ENCODE measurements at regions not wholly inside any gene's neighbourhood (a gene's known extent, or its start where the extent isn't known, plus 50 kb on each side); places are given as distances from the start of the nearest gene placed in this dataset.

GRCh38 chr1:38253314-38253713, 206.7 kb upstream of the POU3F1 start:
- in situ Hi-C loops (cut with MboI) (no loop called here), intact Hi-C loops (cut with micrococcal nuclease) (no loop called here)
- no peaks in the 10 kb centered on the region for H3K9me1 ChIP-seq (ENCODE audit: control insufficient read depth, insufficient read depth, low read length)
- peaks cover 1% of the 10 kb centered on the region for H4K20me1 ChIP-seq (replicated peaks; ENCODE audit: control insufficient read depth, insufficient read depth, low read length)
- CTCF ChIA-PET (ENCODE audit: low intra/inter-chr PET ratio), result no interaction called here
- POLR2A ChIA-PET, result interaction anchor here (0.8 kb wide), 1 partner anchor 8 kb away, joined by 4 read pairs; no protein-coding TSS in a partner anchor
- H3K4me3 ChIP-seq, result no peak overlapping the region
- no peak for DNase-seq (ENCODE audit: extremely low read depth in 1 of 4, low spot score in 3 of 4)
- BruUV-seq (replicated peaks), result no TSS peak
- no peaks in the 10 kb centered on the region for H3K9me3 ChIP-seq (replicated peaks; ENCODE audit: control insufficient read depth, insufficient read depth, low read depth, low read length)
- H2AFZ ChIP-seq (ENCODE audit: low read depth, low read length), result no peak overlapping the region
- peaks cover 19 to 53% of the 10 kb centered on the region in 2 experiments for H3K27me3 ChIP-seq (ENCODE audit: control insufficient read depth in 2 of 2, insufficient read depth in 2 of 2, low read length in 2 of 2)
- ATAC-seq, result no peak
- H3K79me2 ChIP-seq (ENCODE audit: control insufficient read depth, insufficient read depth, low read length), result no peaks in the 10 kb centered on the region
- no peak for FAIRE-seq
- no peak overlapping the region for H3K27ac ChIP-seq (ENCODE audit: extremely low read depth, low read depth, low read length)
- no peak overlapping the region for H3K4me2 ChIP-seq (ENCODE audit: insufficient read depth, low read length)
- WGBS (ENCODE audit: insufficient coverage, low coverage, missing lambda C conversion rate), result 9% methylated on average over 2 of the region's 2 CpGs
- TF ChIP-seq CBFA2T2 (conservative IDR thresholded peaks at IDR 0.05), result peak; percentile 33
- TF ChIP-seq, protein P1, sequence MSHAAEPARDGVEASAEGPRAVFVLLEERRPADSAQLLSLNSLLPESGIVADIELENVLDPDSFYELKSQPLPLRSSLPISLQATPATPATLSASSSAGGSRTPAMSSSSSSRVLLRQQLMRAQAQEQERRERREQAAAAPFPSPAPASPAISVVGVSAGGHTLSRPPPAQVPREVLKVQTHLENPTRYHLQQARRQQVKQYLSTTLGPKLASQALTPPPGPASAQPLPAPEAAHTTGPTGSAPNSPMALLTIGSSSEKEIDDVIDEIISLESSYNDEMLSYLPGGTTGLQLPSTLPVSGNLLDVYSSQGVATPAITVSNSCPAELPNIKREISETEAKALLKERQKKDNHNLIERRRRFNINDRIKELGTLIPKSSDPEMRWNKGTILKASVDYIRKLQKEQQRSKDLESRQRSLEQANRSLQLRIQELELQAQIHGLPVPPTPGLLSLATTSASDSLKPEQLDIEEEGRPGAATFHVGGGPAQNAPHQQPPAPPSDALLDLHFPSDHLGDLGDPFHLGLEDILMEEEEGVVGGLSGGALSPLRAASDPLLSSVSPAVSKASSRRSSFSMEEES (CRISPR knock-in tag; IDR thresholded peaks at IDR 0.05), result peak; percentile 90
- TF ChIP-seq ZNF766 (CRISPR knock-in tag; conservative IDR thresholded peaks at IDR 0.05), result no peak
- no peak for TF ChIP-seq KDM4B (IDR thresholded peaks at IDR 0.05; ENCODE audit: borderline replicate concordance in 2 of 2, low read depth in 1 of 2)
- TF ChIP-seq BHLHE40 (IDR thresholded peaks at IDR 0.05; ENCODE audit: low read length), result 0 out of 2 replicates have a peak, but pooled peaks have one; percentile 25
- no peak for TF ChIP-seq CHD4 (IDR thresholded peaks at IDR 0.05; ENCODE audit: insufficient read depth, insufficient replicate concordance, low read depth, low read length, poor library complexity, severe bottlenecking)
- no peak for TF ChIP-seq ZNF76 (CRISPR knock-in tag; IDR thresholded peaks at IDR 0.05; ENCODE audit: borderline replicate concordance)
- TF ChIP-seq, protein P2, sequence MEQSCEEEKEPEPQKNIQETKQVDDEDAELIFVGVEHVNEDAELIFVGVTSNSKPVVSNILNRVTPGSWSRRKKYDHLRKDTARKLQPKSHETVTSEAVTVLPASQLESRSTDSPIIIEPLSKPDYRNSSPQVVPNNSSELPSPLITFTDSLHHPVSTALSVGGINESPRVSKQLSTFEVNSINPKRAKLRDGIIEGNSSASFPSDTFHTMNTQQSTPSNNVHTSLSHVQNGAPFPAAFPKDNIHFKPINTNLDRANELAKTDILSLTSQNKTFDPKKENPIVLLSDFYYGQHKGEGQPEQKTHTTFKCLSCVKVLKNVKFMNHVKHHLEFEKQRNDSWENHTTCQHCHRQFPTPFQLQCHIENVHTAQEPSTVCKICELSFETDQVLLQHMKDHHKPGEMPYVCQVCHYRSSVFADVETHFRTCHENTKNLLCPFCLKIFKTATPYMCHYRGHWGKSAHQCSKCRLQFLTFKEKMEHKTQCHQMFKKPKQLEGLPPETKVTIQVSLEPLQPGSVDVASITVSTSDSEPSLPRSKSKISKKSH (CRISPR knock-in tag; IDR thresholded peaks at IDR 0.05), result no peak
- peak; percentile 62; the same call in 1 of the 2 replicates for TF ChIP-seq TOE1 (IDR thresholded peaks at IDR 0.05; ENCODE audit: borderline replicate concordance)
- no peak for TF ChIP-seq TOE1 (CRISPR knock-in tag; IDR thresholded peaks at IDR 0.05; ENCODE audit: borderline replicate concordance, low read depth)
- no peak for TF ChIP-seq KAT8 (IDR thresholded peaks at IDR 0.05; ENCODE audit: low read depth)
- peak; percentile 79 for TF ChIP-seq RAD51 (IDR thresholded peaks at IDR 0.05; ENCODE audit: borderline replicate concordance, low read depth)
- peak; percentile 16; the same call in 1 of the 2 replicates for TF ChIP-seq USF2 (CRISPR knock-in tag; IDR thresholded peaks at IDR 0.05)
- no peaks in the 10 kb centered on the region for H3K36me3 ChIP-seq (ENCODE audit: control insufficient read depth, insufficient read depth, low read length)
- H3K4me1 ChIP-seq (replicated peaks in 1 of 2; ENCODE audit: control insufficient read depth in 2 of 2, insufficient read depth in 2 of 2, low read length in 2 of 2), result peaks cover 0 to 3% of the 10 kb centered on the region in 2 experiments; a peak in 1 of 5 replicates
- no peak overlapping the region for H3K9ac ChIP-seq (ENCODE audit: insufficient read depth in 1 of 2, low read depth in 2 of 2, low read length in 2 of 2)

Measured in K562 (cell line).